ENCODE measurements at regions not wholly inside any gene's neighbourhood (a gene's known extent, or its start where the extent isn't known, plus 50 kb on each side); places are given as distances from the start of the nearest gene placed in this dataset.

GRCh38 chr17:33475594-33475993 lies 182.5 kb upstream of the ASIC2 start:
- DNase-seq (ENCODE audit: low spot score), result no peak

GRCh38 chr17:33481652-33482051 lies 188.6 kb upstream of the ASIC2 start:
- DNase-seq (ENCODE audit: low spot score), result no peak

GRCh38 chr17:33482636-33483035 lies 189.5 kb upstream of the ASIC2 start:
- DNase-seq (ENCODE audit: low spot score), result no peak

GRCh38 chr17:33484559-33484958 lies 191.5 kb upstream of the ASIC2 start:
- no peak for DNase-seq (ENCODE audit: low spot score)

- no peak for DNase-seq (ENCODE audit: low spot score)
Measured at GRCh38 chr17:33486135-33486885, 193.2 kb upstream of the ASIC2 start.

- no peak for DNase-seq (ENCODE audit: low spot score)
Measured at GRCh38 chr17:33487187-33487879, 194.2 kb upstream of the ASIC2 start.

- DNase-seq (ENCODE audit: low spot score), result no peak
Measured at GRCh38 chr17:33491871-33492481, 198.9 kb upstream of the ASIC2 start.

GRCh38 chr17:33492731-33493265 lies 199.7 kb upstream of the ASIC2 start:
- DNase-seq (ENCODE audit: low spot score), result no peak

GRCh38 chr17:33493566-33493965 lies 200.5 kb upstream of the ASIC2 start:
- no peak for DNase-seq (ENCODE audit: low spot score)

- DNase-seq (ENCODE audit: low spot score), result no peak
Measured at GRCh38 chr17:33494151-33494550, 201.1 kb upstream of the ASIC2 start.

- no peak for DNase-seq (ENCODE audit: low spot score)
Measured at GRCh38 chr17:33497623-33498022, 204.5 kb upstream of the ASIC2 start.

- no peak for DNase-seq (ENCODE audit: low spot score)
Measured at GRCh38 chr17:33498069-33498468, 205.0 kb upstream of the ASIC2 start.

- DNase-seq (ENCODE audit: low spot score), result no peak
Measured at GRCh38 chr17:33499040-33499439, 205.9 kb upstream of the ASIC2 start.

- DNase-seq (ENCODE audit: low spot score), result no peak
Measured at GRCh38 chr17:33500151-33500550, 207.1 kb upstream of the ASIC2 start.

- no peak for DNase-seq (ENCODE audit: low spot score)
Measured at GRCh38 chr17:33501185-33501584, 208.1 kb upstream of the ASIC2 start.

- DNase-seq (ENCODE audit: low spot score), result no peak
Measured at GRCh38 chr17:33504571-33504970, 211.5 kb upstream of the ASIC2 start.

GRCh38 chr17:33506889-33507650 lies 214.0 kb upstream of the ASIC2 start:
- no peak for DNase-seq (ENCODE audit: low spot score)

- DNase-seq (ENCODE audit: low spot score), result no peak
Measured at GRCh38 chr17:33508215-33508614, 215.1 kb upstream of the ASIC2 start.

- DNase-seq (ENCODE audit: low spot score), result no peak
Measured at GRCh38 chr17:33509331-33509730, 216.2 kb upstream of the ASIC2 start.

GRCh38 chr17:33511670-33512069 lies 218.6 kb upstream of the ASIC2 start:
- DNase-seq (ENCODE audit: low spot score), result no peak

- no peak for DNase-seq (ENCODE audit: low spot score)
Measured at GRCh38 chr17:33512113-33512512, 219.0 kb upstream of the ASIC2 start.

GRCh38 chr17:33513769-33514168 lies 220.7 kb upstream of the ASIC2 start:
- no peak for DNase-seq (ENCODE audit: low spot score)

Measured in mucosa of gallbladder (tissue), 1 donor.